HCT116 (cell line): ENCODE measurements at regions not wholly inside any gene's neighbourhood (a gene's known extent, or its start where the extent isn't known, plus 50 kb on each side); places are given as distances from the start of the nearest gene placed in this dataset.

Experiments used
- ATAC-seq: fragments of 200-7000 bp; cut with Tn5 transposase; 2 replicates; pipeline ENCODE4 v1.9.1; 2020; ENCODE audit warnings: mild to moderate bottlenecking, moderate library complexity
- BruUV-seq: library from RNA; stranded (reverse); fragments of 400-500 nt; replicated peaks from 2 replicates; lab custom pipeline; 2021; lab: Mats Ljungman, UMichigan
- CTCF ChIA-PET: fragments of 300-600 bp; sonication (Branson Sonifier 250); formaldehyde crosslinking; loops from one replicate; lab custom pipeline; 2021; ENCODE audit warnings: antibody characterized with exemption; lab: Charles Lee
- POLR2A ChIA-PET: fragments of 300-600, 350-600 bp; sonication (Branson Sonifier 250); formaldehyde crosslinking; loops from one replicate; lab custom pipeline; 2021; ENCODE audit warnings: antibody characterized with exemption; lab: Charles Lee
- RAD21 ChIA-PET, 2 experiments: fragments of 300-600 bp; sonication (Branson Sonifier 250); formaldehyde crosslinking; loops; one replicate each; lab custom pipeline; 2023; ENCODE audit warnings: low total read pairs in 2 of 2; ENCODE audit not compliant: uncharacterized antibody in 2 of 2, unreplicated experiment in 2 of 2, low non-redundant PET in 1 of 2; lab: Charles Lee
- DNase-seq: peaks from one replicate; pipeline ENCODE4 v3.0.0-alpha.2; 2010; ENCODE audit warnings: low read depth, low spot score
- H2AFZ ChIP-seq: fragments of 200-600 bp; shearing (Covaris generic), sonication (generic); 2 replicates; pipeline ENCODE4 v1.6.1; 2017; ENCODE audit warnings: low read depth, mixed run types, mixed read lengths, antibody characterized with exemption, low read length; ENCODE audit not compliant: poor library complexity, severe bottlenecking
- H3K27ac ChIP-seq: 2 replicates; pipeline ENCODE4 v1.5.1; 2012; ENCODE audit warnings: low read depth, low read length
- H3K27me3 ChIP-seq: fragments of 200-600 bp; sonication (generic); 2 replicates; pipeline ENCODE4 v1.6.1; 2016; ENCODE audit warnings: mixed run types, low read length, mixed read lengths; ENCODE audit not compliant: insufficient read depth
- H3K36me3 ChIP-seq, 2 experiments: fragments of 200-500 bp in 1 of 2; fragments of 200-600 bp in 1 of 2; sonication (Bioruptor generic) in 1 of 2; sonication (generic) in 1 of 2; 2 replicates each; pipeline versions ENCODE4 v1.5.1 to v1.6.1; 2014 to 2016; ENCODE audit warnings: low read length in 2 of 2, inconsistent platforms in 1 of 2, mixed read lengths in 1 of 2, mixed run types in 1 of 2; ENCODE audit not compliant: insufficient read depth in 2 of 2, control insufficient read depth in 1 of 2
- H3K4me1 ChIP-seq, 2 experiments: fragments of 200-600 bp in 1 of 2; sonication (generic) in 1 of 2; 2 replicates each; pipeline versions ENCODE4 v1.5.1 to v1.6.1; 2012 to 2017; ENCODE audit warnings: low read length in 2 of 2, inconsistent platforms in 1 of 2, mild to moderate bottlenecking in 1 of 2, mixed read lengths in 1 of 2, mixed run types in 1 of 2, moderate library complexity in 1 of 2; ENCODE audit not compliant: insufficient read depth in 2 of 2, control insufficient read depth in 1 of 2
- H3K4me2 ChIP-seq: fragments of 200-600 bp; sonication (generic); 2 replicates; pipeline ENCODE4 v1.6.1; 2017; ENCODE audit warnings: mixed run types, low read length, mixed read lengths
- H3K4me3 ChIP-seq, 2 experiments: fragments of 200-600 bp in 1 of 2; sonication (generic) in 1 of 2; replicated peaks in 1 of 2; 2 replicates each; pipeline ENCODE4 v1.5.1; 2011 to 2016; ENCODE audit warnings: low read length in 2 of 2, control low read depth in 1 of 2, low read depth in 1 of 2, mild to moderate bottlenecking in 1 of 2, mixed read lengths in 1 of 2, mixed run types in 1 of 2
- H3K79me2 ChIP-seq: fragments of 200-600 bp; sonication (generic); 2 replicates; pipeline ENCODE4 v1.6.1; 2017; ENCODE audit warnings: mild to moderate bottlenecking, mixed run types, low read length, moderate library complexity, mixed read lengths; ENCODE audit not compliant: insufficient read depth
- H3K9ac ChIP-seq: fragments of 200-600 bp; sonication (generic); 2 replicates; pipeline ENCODE4 v1.6.1; 2016; ENCODE audit warnings: low read length, mixed read lengths
- H3K9me2 ChIP-seq: fragments of 200-600 bp; sonication (generic), shearing (Covaris generic); 2 replicates; pipeline ENCODE4 v1.6.1; 2017; ENCODE audit warnings: mixed run types, mild to moderate bottlenecking, moderate library complexity; ENCODE audit not compliant: insufficient read depth
- H3K9me3 ChIP-seq, 2 experiments: fragments of 200-500 bp in 1 of 2; fragments of 200-600 bp in 1 of 2; sonication (Bioruptor generic) in 1 of 2; sonication (generic) in 1 of 2; 2 replicates each; pipeline ENCODE4 v1.6.1; 2014 to 2017; ENCODE audit warnings: low read length in 2 of 2, mixed read lengths in 2 of 2, inconsistent platforms in 1 of 2, low read depth in 1 of 2, mild to moderate bottlenecking in 1 of 2, mixed run types in 1 of 2, moderate library complexity in 1 of 2; ENCODE audit not compliant: control insufficient read depth in 1 of 2, insufficient read depth in 1 of 2
- H4K20me1 ChIP-seq: fragments of 200-600 bp; sonication (generic), shearing (Covaris generic); 2 replicates; pipeline ENCODE4 v1.6.1; 2017; ENCODE audit warnings: mixed run types, mild to moderate bottlenecking, moderate library complexity; ENCODE audit not compliant: insufficient read depth
- CBX3 ChIP-seq: IDR thresholded peaks from 2 replicates; pipeline ENCODE4 v1.6.1; 2012; ENCODE audit warnings: low read depth
- CTCF ChIP-seq, 3 experiments: fragments of 200-600 bp in 1 of 3; sonication (generic) in 1 of 3; IDR thresholded peaks in 2 of 3; conservative IDR thresholded peaks in 1 of 3; 2 replicates each; pipeline ENCODE4 v1.5.1; 2012 to 2017; ENCODE audit warnings: low read depth in 2 of 3, low read length in 2 of 3, antibody characterized with exemption in 1 of 3, borderline replicate concordance in 1 of 3, control low read depth in 1 of 3, mild to moderate bottlenecking in 1 of 3, mixed read lengths in 1 of 3, mixed run types in 1 of 3, moderate library complexity in 1 of 3; ENCODE audit not compliant: insufficient read depth in 1 of 3
- FOSL1 ChIP-seq: IDR thresholded peaks from 2 replicates; pipeline ENCODE4 v1.6.1; 2012; ENCODE audit warnings: low read depth
- JUND ChIP-seq: IDR thresholded peaks from 2 replicates; pipeline ENCODE4 v1.6.1; 2012
- ZNF274 ChIP-seq: fragments of 200-500 bp; sonication (Bioruptor generic); IDR thresholded peaks from 2 replicates; pipeline ENCODE4 v1.6.1; 2014; ENCODE audit warnings: mild to moderate bottlenecking, low read depth, low read length, inconsistent platforms
- intact Hi-C: fragments of 100-400 bp; cut with micrococcal nuclease; formaldehyde crosslinking; loops from 2 replicates; pipeline ENCODE4 v1.10.0; 2022

- POLR2A ChIA-PET: no interaction called here
These were observed 1276.9 kb downstream of the ZPLD1 start for GRCh38 chr3:103711670-103712069.

More at GRCh38 chr3:103711670-103712069, 1276.9 kb downstream of the ZPLD1 start:
- H3K4me1 ChIP-seq: peaks cover 0 to 12% of the 10 kb centered on the region in 2 experiments; a peak in 2 of 4 replicates
- no peak overlapping the region for H3K4me3 ChIP-seq
- intact Hi-C loops: no loop called here
- H3K4me2 ChIP-seq: no peak overlapping the region
- no peaks in the 10 kb centered on the region for H3K9me3 ChIP-seq
- H4K20me1 ChIP-seq: no peaks in the 10 kb centered on the region
- no peak overlapping the region for H2AFZ ChIP-seq
- no TSS peak for BruUV-seq
- DNase-seq (no peak), ATAC-seq (no peak)
- H3K27me3 ChIP-seq: no peaks in the 10 kb centered on the region
- H3K36me3 ChIP-seq: no peaks in the 10 kb centered on the region
- TF ChIP-seq FOSL1 (no peak), CTCF (IDR thresholded peaks at IDR 0.05 in 2 of 3, conservative IDR thresholded peaks at IDR 0.05 in 1 of 3; ENCODE audit: borderline replicate concordance in 1 of 3, insufficient read depth in 1 of 3, low read depth in 2 of 3, low read length in 2 of 3) (no peak), ZNF274 (no peak), CBX3 (no peak), JUND (no peak)
- H3K9me2 ChIP-seq: no peaks in the 10 kb centered on the region
- no peaks in the 10 kb centered on the region for H3K79me2 ChIP-seq
- ChIA-PET RAD21 (no interaction called here), CTCF (no interaction called here)
- H3K27ac ChIP-seq: no peak overlapping the region
- H3K9ac ChIP-seq: no peak overlapping the region
